Activated naive CD8-positive, alpha-beta T cell (primary cell): ENCODE measurements at regions not wholly inside any gene's neighbourhood (a gene's known extent, or its start where the extent isn't known, plus 50 kb on each side); places are given as distances from the start of the nearest gene placed in this dataset.
"Not testable (repeated sequence)": the region's sequence is repeated elsewhere in the genome, so short reads cannot be mapped to it uniquely, and the experiment has no call there.

Source experiments
- H3K27ac Mint-ChIP-seq: one replicate; pipeline ENCODE4 v1.8.0; 2021; ENCODE audit warnings: mixed read lengths
- H3K27me3 Mint-ChIP-seq: one replicate; pipeline ENCODE4 v1.8.0; 2021; ENCODE audit warnings: mixed read lengths
- H3K36me3 Mint-ChIP-seq: one replicate; pipeline ENCODE4 v1.8.0; 2021; ENCODE audit warnings: mixed read lengths
- H3K4me1 Mint-ChIP-seq: one replicate; pipeline ENCODE4 v1.8.0; 2021; ENCODE audit warnings: low read depth, mixed read lengths
- H3K4me3 Mint-ChIP-seq: one replicate; pipeline ENCODE4 v1.8.0; 2021; ENCODE audit warnings: mild to moderate bottlenecking, mixed read lengths
- H3K9me3 Mint-ChIP-seq: one replicate; pipeline ENCODE4 v1.8.0; 2021; ENCODE audit warnings: low read depth, mixed read lengths

- H3K4me3 Mint-ChIP-seq, result no peak overlapping the region
- H3K4me1 Mint-ChIP-seq, result no peaks in the 10 kb centered on the region
- no peaks in the 10 kb centered on the region for H3K9me3 Mint-ChIP-seq
- H3K27me3 Mint-ChIP-seq, result no peaks in the 10 kb centered on the region
- H3K27ac Mint-ChIP-seq, result no peak overlapping the region
- H3K36me3 Mint-ChIP-seq, result no peaks in the 10 kb centered on the region
These were observed 52.1 kb downstream of the PWWP3B start for GRCh38 chrX:106220177-106220576.

- Mint-ChIP-seq H3K4me3 (no peak overlapping the region), H3K4me1 (no peaks in the 10 kb centered on the region), H3K27me3 (no peaks in the 10 kb centered on the region), H3K27ac (no peak overlapping the region), H3K9me3 (no peaks in the 10 kb centered on the region), H3K36me3 (no peaks in the 10 kb centered on the region)
These were observed 75.3 kb downstream of the PWWP3B start for GRCh38 chrX:106243376-106243775.

- H3K4me3 Mint-ChIP-seq, result no peak overlapping the region
- no peaks in the 10 kb centered on the region for H3K27me3 Mint-ChIP-seq
- no peaks in the 10 kb centered on the region for H3K4me1 Mint-ChIP-seq
- no peaks in the 10 kb centered on the region for H3K9me3 Mint-ChIP-seq
- H3K36me3 Mint-ChIP-seq, result no peaks in the 10 kb centered on the region
- no peak overlapping the region for H3K27ac Mint-ChIP-seq
These were observed 78.4 kb downstream of the PWWP3B start for GRCh38 chrX:106246511-106246910.

GRCh38 chrX:106247162-106247561 is 79.1 kb downstream of the PWWP3B start:
- Mint-ChIP-seq H3K4me1 (no peaks in the 10 kb centered on the region), H3K4me3 (no peak overlapping the region), H3K36me3 (no peaks in the 10 kb centered on the region), H3K27ac (no peak overlapping the region), H3K27me3 (no peaks in the 10 kb centered on the region), H3K9me3 (no peaks in the 10 kb centered on the region)

GRCh38 chrX:106249706-106250379 is 81.7 kb downstream of the PWWP3B start:
- H3K27me3 Mint-ChIP-seq, result no peaks in the 10 kb centered on the region
- H3K4me3 Mint-ChIP-seq, result no peak overlapping the region
- H3K27ac Mint-ChIP-seq, result no peak overlapping the region

GRCh38 chrX:106263817-106264216 is 95.7 kb downstream of the PWWP3B start:
- Mint-ChIP-seq H3K9me3 (no peaks in the 10 kb centered on the region), H3K27ac (no peak overlapping the region), H3K4me3 (no peak overlapping the region), H3K4me1 (no peaks in the 10 kb centered on the region), H3K27me3 (no peaks in the 10 kb centered on the region), H3K36me3 (no peaks in the 10 kb centered on the region)

More at GRCh38 chrX:106249706-106250379, 81.7 kb downstream of the PWWP3B start:
- H3K4me1 Mint-ChIP-seq, result no peaks in the 10 kb centered on the region
- no peaks in the 10 kb centered on the region for H3K36me3 Mint-ChIP-seq
- H3K9me3 Mint-ChIP-seq, result no peaks in the 10 kb centered on the region

GRCh38 chrX:106273947-106274587 is 106.0 kb downstream of the PWWP3B start:
- H3K9me3 Mint-ChIP-seq, H3K27ac Mint-ChIP-seq: not testable (repeated sequence)

GRCh38 chrX:106275172-106275571 is 107.1 kb downstream of the PWWP3B start:
- not testable (repeated sequence) for H3K36me3 Mint-ChIP-seq, H3K27ac Mint-ChIP-seq, H3K27me3 Mint-ChIP-seq, H3K4me3 Mint-ChIP-seq, H3K4me1 Mint-ChIP-seq, H3K9me3 Mint-ChIP-seq

More at GRCh38 chrX:106273947-106274587, 106.0 kb downstream of the PWWP3B start:
- not testable (repeated sequence) for H3K27me3 Mint-ChIP-seq, H3K4me1 Mint-ChIP-seq, H3K4me3 Mint-ChIP-seq, H3K36me3 Mint-ChIP-seq

- Mint-ChIP-seq H3K27ac (no peak overlapping the region), H3K4me3 (no peak overlapping the region), H3K9me3 (no peaks in the 10 kb centered on the region), H3K4me1 (no peaks in the 10 kb centered on the region), H3K27me3 (no peaks in the 10 kb centered on the region), H3K36me3 (no peaks in the 10 kb centered on the region)
These were observed 110.8 kb downstream of the PWWP3B start for GRCh38 chrX:106278951-106279350.

- Mint-ChIP-seq H3K9me3 (no peaks in the 10 kb centered on the region), H3K36me3 (no peaks in the 10 kb centered on the region), H3K27me3 (no peaks in the 10 kb centered on the region), H3K27ac (no peak overlapping the region), H3K4me3 (no peak overlapping the region), H3K4me1 (no peaks in the 10 kb centered on the region)
These were observed 113.3 kb downstream of the PWWP3B start for GRCh38 chrX:106281383-106281782.

GRCh38 chrX:106283841-106284240 is 115.7 kb downstream of the PWWP3B start:
- Mint-ChIP-seq H3K9me3 (no peaks in the 10 kb centered on the region), H3K4me3 (no peak overlapping the region), H3K36me3 (no peaks in the 10 kb centered on the region), H3K27ac (no peak overlapping the region), H3K27me3 (no peaks in the 10 kb centered on the region), H3K4me1 (no peaks in the 10 kb centered on the region)

GRCh38 chrX:106284431-106285025 is 116.4 kb downstream of the PWWP3B start:
- Mint-ChIP-seq H3K36me3 (no peaks in the 10 kb centered on the region), H3K9me3 (no peaks in the 10 kb centered on the region), H3K4me1 (no peaks in the 10 kb centered on the region), H3K27ac (no peak overlapping the region), H3K4me3 (no peak overlapping the region), H3K27me3 (no peaks in the 10 kb centered on the region)

GRCh38 chrX:106286053-106286650 is 118.0 kb downstream of the PWWP3B start:
- H3K36me3 Mint-ChIP-seq, result no peaks in the 10 kb centered on the region
- no peaks in the 10 kb centered on the region for H3K4me1 Mint-ChIP-seq
- no peaks in the 10 kb centered on the region for H3K9me3 Mint-ChIP-seq
- H3K27me3 Mint-ChIP-seq, result no peaks in the 10 kb centered on the region
- no peak overlapping the region for H3K27ac Mint-ChIP-seq
- no peak overlapping the region for H3K4me3 Mint-ChIP-seq

GRCh38 chrX:106290778-106291177 is 122.7 kb downstream of the PWWP3B start:
- H3K27me3 Mint-ChIP-seq, H3K9me3 Mint-ChIP-seq, H3K4me1 Mint-ChIP-seq, H3K4me3 Mint-ChIP-seq, H3K27ac Mint-ChIP-seq, H3K36me3 Mint-ChIP-seq: not testable (repeated sequence)

- not testable (repeated sequence) for H3K9me3 Mint-ChIP-seq, H3K4me1 Mint-ChIP-seq, H3K36me3 Mint-ChIP-seq, H3K27me3 Mint-ChIP-seq, H3K4me3 Mint-ChIP-seq, H3K27ac Mint-ChIP-seq
These were observed 123.8 kb downstream of the PWWP3B start for GRCh38 chrX:106291779-106292390.
